K562 (cell line): ENCODE measurements at regions not wholly inside any gene's neighbourhood (a gene's known extent, or its start where the extent isn't known, plus 50 kb on each side); places are given as distances from the start of the nearest gene placed in this dataset.

Experiments used
- ATAC-seq: fragments of 200-7000 bp; cut with Tn5 transposase; 3 replicates; pipeline ENCODE4 v1.9.1; 2020; ENCODE audit warnings: moderate library complexity
- BruUV-seq: library from RNA; stranded (reverse); fragments of 400-500 nt; replicated peaks from 2 replicates; lab custom pipeline; 2021; lab: Mats Ljungman, UMichigan
- CTCF ChIA-PET: fragments of 300-600 bp; formaldehyde crosslinking; extraction: SDS; loops from one replicate; lab custom pipeline; 2021; ENCODE audit warnings: low intra/inter-chr PET ratio; lab: Yijun Ruan, JAX
- POLR2A ChIA-PET: fragments of 300-600, 350-650 bp; sonication (Branson Sonifier 250); formaldehyde crosslinking; extraction: SDS; loops from one replicate; lab custom pipeline; 2021; ENCODE audit warnings: antibody characterized with exemption, inconsistent platforms; lab: Yijun Ruan, JAX
- DNase-seq, 4 experiments: peaks; one replicate each; pipeline versions ENCODE4 v3.0.0 to v3.0.0-alpha.2; 2011 to 2018; ENCODE audit warnings: low spot score in 3 of 4, mixed read lengths in 3 of 4; ENCODE audit errors: extremely low read depth in 1 of 4
- FAIRE-seq: peaks from 2 replicates; lab custom pipeline; 2011; peaks lifted over from hg19 to GRCh38; lab: Jason Lieb, UNC
- H2AFZ ChIP-seq: 2 replicates; pipeline ENCODE4 v1.6.0; 2011; ENCODE audit warnings: low read depth, low read length, control low read depth, inconsistent platforms
- H3K27ac ChIP-seq: fragments of 200-600 bp; 3 replicates; pipeline ENCODE4 v1.8.0; 2011; ENCODE audit warnings: low read depth, mild to moderate bottlenecking, control low read depth, inconsistent platforms, low read length, moderate library complexity, mixed read lengths; ENCODE audit errors: extremely low read depth
- H3K27me3 ChIP-seq, 2 experiments: fragments of 300-600 bp in 1 of 2; 2 replicates in 1 of 2; 3 replicates in 1 of 2; pipeline versions ENCODE4 v1.6.0 to v1.8.0; 2011; ENCODE audit warnings: inconsistent platforms in 2 of 2, low read length in 2 of 2, mild to moderate bottlenecking in 1 of 2, mixed read lengths in 1 of 2, moderate library complexity in 1 of 2; ENCODE audit not compliant: control insufficient read depth in 2 of 2, insufficient read depth in 2 of 2
- H3K36me3 ChIP-seq: fragments of 300-600 bp; 3 replicates; pipeline ENCODE4 v1.8.0; 2011; ENCODE audit warnings: mild to moderate bottlenecking, low read length, inconsistent platforms; ENCODE audit not compliant: control insufficient read depth, insufficient read depth
- H3K4me1 ChIP-seq, 2 experiments: fragments of 200-600 bp in 1 of 2; replicated peaks in 1 of 2; 2 replicates in 1 of 2; 3 replicates in 1 of 2; pipeline versions ENCODE4 v1.5.1 to v1.8.0; 2011; ENCODE audit warnings: inconsistent platforms in 2 of 2, low read length in 2 of 2, mild to moderate bottlenecking in 1 of 2, mixed read lengths in 1 of 2, moderate library complexity in 1 of 2; ENCODE audit not compliant: control insufficient read depth in 2 of 2, insufficient read depth in 2 of 2
- H3K4me2 ChIP-seq: 2 replicates; pipeline ENCODE4 v1.6.1; 2011; ENCODE audit warnings: low read length, control low read depth, inconsistent platforms, mixed read lengths; ENCODE audit not compliant: insufficient read depth
- H3K4me3 ChIP-seq: fragments of 200-600 bp; sonication (generic), shearing (Covaris generic); 2 replicates; pipeline ENCODE4 v1.5.1; 2016; ENCODE audit warnings: control low read depth, inconsistent platforms
- H3K79me2 ChIP-seq: fragments of 200-600 bp; 3 replicates; pipeline ENCODE4 v1.8.0; 2011; ENCODE audit warnings: low read length, inconsistent platforms; ENCODE audit not compliant: control insufficient read depth, insufficient read depth
- H3K9ac ChIP-seq, 2 experiments: 2 replicates each; pipeline versions ENCODE4 v1.6.0 to v1.6.1; 2011; ENCODE audit warnings: low read depth in 2 of 2, low read length in 2 of 2, control low read depth in 1 of 2, inconsistent platforms in 1 of 2, mild to moderate bottlenecking in 1 of 2, mixed read lengths in 1 of 2; ENCODE audit not compliant: insufficient read depth in 1 of 2
- H3K9me1 ChIP-seq: one replicate; pipeline ENCODE4 v1.6.0; 2011; ENCODE audit warnings: inconsistent platforms, mild to moderate bottlenecking, low read length, moderate library complexity; ENCODE audit not compliant: control insufficient read depth, insufficient read depth
- H3K9me3 ChIP-seq: replicated peaks from 2 replicates; pipeline ENCODE4 v1.5.1; 2011; ENCODE audit warnings: low read depth, low read length, inconsistent platforms; ENCODE audit not compliant: control insufficient read depth, insufficient read depth
- H4K20me1 ChIP-seq: replicated peaks from 2 replicates; pipeline ENCODE4 v1.6.1; 2011; ENCODE audit warnings: low read length, inconsistent platforms, mixed read lengths; ENCODE audit not compliant: control insufficient read depth, insufficient read depth
- CTBP1 ChIP-seq: fragments of 450-650 bp; IDR thresholded peaks from 2 replicates; pipeline ENCODE4 v1.6.1; 2016; ENCODE audit warnings: borderline replicate concordance
- E2F6 ChIP-seq, 2 experiments: IDR thresholded peaks; 2 replicates each; pipeline ENCODE4 v1.6.1; 2011; ENCODE audit warnings: borderline replicate concordance in 1 of 2, control low read depth in 1 of 2, low read depth in 1 of 2, low read length in 1 of 2, mild to moderate bottlenecking in 1 of 2, mixed read lengths in 1 of 2, moderate library complexity in 1 of 2; ENCODE audit not compliant: insufficient read depth in 1 of 2, insufficient read length in 1 of 2, poor library complexity in 1 of 2, severe bottlenecking in 1 of 2; ENCODE audit errors: extremely low read depth in 1 of 2
- GABPB1 ChIP-seq: sonication (generic); formaldehyde crosslinking; IDR thresholded peaks from 2 replicates; pipeline ENCODE4 v1.8.0; 2022; ENCODE audit warnings: mild to moderate bottlenecking, missing genetic modification reagents
- GMEB1 ChIP-seq: fragments of 250-450 bp; sonication (Bioruptor Pico); IDR thresholded peaks from 2 replicates; pipeline ENCODE4 v1.4.0; 2020; ENCODE audit warnings: mild to moderate bottlenecking
- KLF13 ChIP-seq: fragments of 450-650 bp; IDR thresholded peaks from 2 replicates; pipeline ENCODE4 v1.6.1; 2016; ENCODE audit warnings: missing genetic modification characterization, low read depth, mild to moderate bottlenecking, missing compliant biosample characterization, moderate library complexity, borderline replicate concordance
- MAFF ChIP-seq: IDR thresholded peaks from 2 replicates; pipeline ENCODE4 v1.6.1; 2012; ENCODE audit warnings: low read length, improper control_type of control experiment
- MAFK ChIP-seq: IDR thresholded peaks from 2 replicates; pipeline ENCODE4 v1.6.1; 2011; ENCODE audit warnings: low read length, improper control_type of control experiment
- POLR2H ChIP-seq: IDR thresholded peaks from 2 replicates; pipeline ENCODE4 v1.6.1; 2016; ENCODE audit warnings: missing genetic modification characterization, low read depth, mild to moderate bottlenecking, control low read depth, missing compliant biosample characterization, moderate library complexity
- RUNX1 ChIP-seq: sonication (generic); IDR thresholded peaks from 2 replicates; pipeline ENCODE4 v1.6.1; 2016; ENCODE audit warnings: antibody characterized with exemption, low read depth
- SAFB2 ChIP-seq: fragments of 200-400 bp; formaldehyde crosslinking; IDR thresholded peaks from 2 replicates; pipeline ENCODE4 v1.6.1; 2018; ENCODE audit warnings: borderline replicate concordance, low read length, low read depth, moderate library complexity; ENCODE audit not compliant: severe bottlenecking
- ZNF316 ChIP-seq: fragments of 450-650 bp; IDR thresholded peaks from 2 replicates; pipeline ENCODE4 v1.6.1; 2016
- WGBS: fragments of 100-300 bp; shearing (Covaris generic); methylation state at CpG from one replicate; pipeline ENCODE4 v1.1.6; 2016; ENCODE audit warnings: low coverage, mixed read lengths; ENCODE audit not compliant: insufficient coverage; ENCODE audit errors: missing lambda C conversion rate; 5-methylcytosine and 5-hydroxymethylcytosine counted together
- in situ Hi-C: fragments of 300-500 bp; cut with MboI; formaldehyde crosslinking; loops from 4 replicates; pipeline ENCODE4 v1.15.0; 2018; ENCODE audit warnings: inconsistent platforms, mixed read lengths
- intact Hi-C: fragments of 100-400 bp; cut with micrococcal nuclease; formaldehyde crosslinking; loops from 2 replicates; pipeline ENCODE4 v1.14.2; 2022
- TF ChIP-seq, protein P1 (sequence below): fragments of 250-450 bp; sonication (Bioruptor Pico); IDR thresholded peaks from 2 replicates; pipeline ENCODE4 v1.5.0; 2022; ENCODE audit warnings: mild to moderate bottlenecking

GRCh38 chr1:81499487-81499886, 301.2 kb upstream of the ADGRL2 start (continued):
- no peak for TF ChIP-seq KLF13 (tag)

GRCh38 chr1:81498471-81499462, 302.0 kb upstream of the ADGRL2 start:
- Histone ChIP-seq H4K20me1 (no peaks in the 10 kb centered on the region), H3K9me1 (no peaks in the 10 kb centered on the region), H3K4me1 (no peaks in the 10 kb centered on the region), H3K9ac (no peak overlapping the region), H3K36me3 (no peaks in the 10 kb centered on the region), H3K27ac (no peak overlapping the region), H3K79me2 (no peaks in the 10 kb centered on the region), H3K4me3 (no peak overlapping the region), H3K9me3 (no peaks in the 10 kb centered on the region), H3K4me2 (no peak overlapping the region), H3K27me3 (no peaks in the 10 kb centered on the region), H2AFZ (no peak overlapping the region)
- TF ChIP-seq CTBP1 (no peak), GABPB1 (no peak), GMEB1 (CRISPR knock-in tag) (no peak), ZNF316 (peak; percentile 20; the same call in 1 of the 2 replicates), MAFF (peak; percentile 12; the same call in 1 of the 2 replicates), MAFK (peak; percentile 49), SAFB2 (no peak), POLR2H (tag) (no peak), RUNX1 (no peak), E2F6 (IDR thresholded peaks at IDR 0.05; ENCODE audit: borderline replicate concordance in 1 of 2, extremely low read depth in 1 of 2, insufficient read depth in 1 of 2, insufficient read length in 1 of 2, low read depth in 1 of 2, low read length in 1 of 2, poor library complexity in 1 of 2, severe bottlenecking in 1 of 2) (no peak)
- TF ChIP-seq, protein P1, sequence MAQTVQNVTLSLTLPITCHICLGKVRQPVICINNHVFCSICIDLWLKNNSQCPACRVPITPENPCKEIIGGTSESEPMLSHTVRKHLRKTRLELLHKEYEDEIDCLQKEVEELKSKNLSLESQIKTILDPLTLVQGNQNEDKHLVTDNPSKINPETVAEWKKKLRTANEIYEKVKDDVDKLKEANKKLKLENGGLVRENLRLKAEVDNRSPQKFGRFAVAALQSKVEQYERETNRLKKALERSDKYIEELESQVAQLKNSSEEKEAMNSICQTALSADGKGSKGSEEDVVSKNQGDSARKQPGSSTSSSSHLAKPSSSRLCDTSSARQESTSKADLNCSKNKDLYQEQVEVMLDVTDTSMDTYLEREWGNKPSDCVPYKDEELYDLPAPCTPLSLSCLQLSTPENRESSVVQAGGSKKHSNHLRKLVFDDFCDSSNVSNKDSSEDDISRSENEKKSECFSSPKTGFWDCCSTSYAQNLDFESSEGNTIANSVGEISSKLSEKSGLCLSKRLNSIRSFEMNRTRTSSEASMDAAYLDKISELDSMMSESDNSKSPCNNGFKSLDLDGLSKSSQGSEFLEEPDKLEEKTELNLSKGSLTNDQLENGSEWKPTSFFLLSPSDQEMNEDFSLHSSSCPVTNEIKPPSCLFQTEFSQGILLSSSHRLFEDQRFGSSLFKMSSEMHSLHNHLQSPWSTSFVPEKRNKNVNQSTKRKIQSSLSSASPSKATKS = no peak
- ChIA-PET CTCF (no interaction called here), POLR2A (no interaction called here)
- in situ Hi-C loops = no loop called here
- intact Hi-C loops = no loop called here
- no peak for ATAC-seq
- under 1% methylated on average over 5 of the region's 5 CpGs for WGBS
- BruUV-seq = no TSS peak
- no peak for DNase-seq
- FAIRE-seq = no peak
